NCI-H510A (cell line): ENCODE measurements at regions not wholly inside any gene's neighbourhood (a gene's known extent, or its start where the extent isn't known, plus 50 kb on each side); places are given as distances from the start of the nearest gene placed in this dataset.

ENCODE experiments used
- DNase-seq: peaks from one replicate; lab custom pipeline; 2025; lab: John Stamatoyannopoulos, UW

DNA sequence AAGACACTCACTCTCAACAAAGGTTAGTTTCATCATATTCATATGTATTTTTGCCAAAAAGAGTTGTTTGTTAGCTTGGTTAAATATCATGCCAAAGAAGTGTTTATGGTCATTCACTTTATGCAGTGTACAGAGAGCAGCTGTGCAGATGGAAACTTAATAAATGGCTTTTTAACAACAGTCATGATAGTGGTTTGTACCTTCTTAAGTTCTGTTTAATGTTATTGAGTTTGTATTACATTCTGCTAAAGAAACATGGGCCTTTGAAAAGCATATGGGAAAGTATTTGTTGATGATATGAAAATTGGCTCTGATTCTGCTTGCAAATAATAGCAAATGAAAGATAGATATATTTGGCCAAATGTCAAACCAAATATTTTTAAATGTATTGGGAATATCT, 607.3 kb downstream of the NCAM2 start:
- no peak for DNase-seq

DNA sequence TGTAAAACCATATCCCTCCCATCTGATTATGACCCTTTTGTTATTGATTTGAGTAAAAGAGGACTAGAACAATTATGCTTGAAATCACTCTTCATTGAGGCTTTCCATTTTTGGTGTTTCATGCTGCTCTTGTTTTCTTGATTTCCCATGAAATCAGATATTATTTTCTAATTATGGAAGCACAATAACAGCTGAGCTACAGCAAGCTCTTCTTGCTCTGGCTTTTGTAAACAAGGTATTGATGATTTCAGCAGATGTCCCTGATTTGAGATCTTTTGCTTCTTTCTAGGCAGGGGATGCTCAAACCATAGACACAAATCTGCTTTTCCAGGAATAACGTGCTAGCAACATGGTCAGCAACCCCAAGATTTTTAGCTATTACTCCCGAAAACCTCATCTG, 607.8 kb downstream of the NCAM2 start:
- DNase-seq = no peak

DNA sequence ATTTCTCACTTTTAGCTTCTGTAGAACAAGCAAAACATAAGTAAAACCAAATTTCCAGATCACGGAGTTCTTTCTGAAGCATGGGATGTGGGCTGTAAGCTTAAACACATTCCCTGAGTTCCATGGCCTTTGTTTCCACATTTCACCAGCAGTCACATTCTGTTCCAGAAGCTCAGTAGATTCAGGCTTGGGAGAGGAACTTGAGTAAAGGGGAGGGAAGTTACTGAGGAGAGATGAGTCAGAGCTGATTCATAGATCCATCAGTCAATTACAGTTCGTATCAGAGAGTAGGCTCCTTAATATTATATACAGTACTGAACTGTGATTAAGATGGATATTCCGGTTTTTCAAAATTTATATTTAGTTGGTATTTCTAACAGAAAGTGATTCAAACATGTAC, 614.3 kb downstream of the NCAM2 start:
- no peak for DNase-seq

DNA sequence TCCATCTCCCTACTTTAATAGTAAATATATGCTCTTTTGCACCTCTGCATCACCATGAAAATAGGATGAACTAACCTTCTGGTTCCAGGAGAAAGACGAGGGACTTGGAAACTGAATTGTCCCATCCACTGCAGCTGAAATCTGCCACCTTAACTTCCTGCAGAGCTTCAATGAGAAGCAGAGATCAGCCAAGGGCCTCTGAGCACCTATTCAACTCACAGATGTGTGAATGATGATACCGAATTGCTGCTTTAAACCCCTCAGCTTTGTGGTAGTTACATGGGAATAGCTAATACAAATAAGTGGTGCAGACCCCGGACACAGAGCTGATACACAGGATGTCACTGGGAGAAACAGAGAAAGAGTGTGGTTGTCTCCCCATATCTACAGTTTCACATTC, 616.8 kb downstream of the NCAM2 start:
- DNase-seq = no peak

DNA sequence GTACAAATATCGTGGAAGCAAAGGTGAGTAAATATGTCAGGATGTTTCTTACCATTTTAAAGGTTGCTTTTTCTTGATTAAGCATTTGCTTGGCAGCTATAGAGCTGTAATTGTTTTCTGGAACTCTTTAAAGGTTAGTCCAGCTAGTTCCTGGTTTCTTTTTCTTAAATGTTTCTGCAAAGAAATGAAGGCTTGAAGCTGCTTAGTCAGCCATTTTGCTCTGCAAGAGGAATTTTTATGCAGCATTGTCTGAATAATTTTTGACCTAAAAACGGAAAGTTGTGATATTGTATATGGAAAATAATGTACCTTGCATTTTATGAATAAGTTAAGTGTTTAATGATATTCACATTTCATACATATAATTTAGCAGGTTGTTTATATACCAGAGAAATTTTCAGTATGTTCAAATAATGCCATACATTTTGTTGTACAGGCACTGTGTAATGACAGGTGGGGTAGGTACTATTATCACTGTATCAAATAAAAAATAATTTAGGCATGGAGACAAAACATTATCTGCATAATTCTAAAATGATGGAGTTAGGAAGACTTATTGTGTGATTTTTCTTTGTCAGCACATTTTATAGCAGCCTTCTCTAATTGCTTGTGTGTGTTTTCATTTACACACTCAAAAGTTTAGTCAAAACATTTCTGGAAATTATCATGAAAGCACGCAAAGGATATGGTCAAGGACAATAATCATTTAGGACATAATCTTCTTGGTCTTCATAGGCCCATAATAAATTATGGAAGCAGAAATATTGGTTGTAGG, 624.4 kb downstream of the NCAM2 start:
- DNase-seq = no peak

DNA sequence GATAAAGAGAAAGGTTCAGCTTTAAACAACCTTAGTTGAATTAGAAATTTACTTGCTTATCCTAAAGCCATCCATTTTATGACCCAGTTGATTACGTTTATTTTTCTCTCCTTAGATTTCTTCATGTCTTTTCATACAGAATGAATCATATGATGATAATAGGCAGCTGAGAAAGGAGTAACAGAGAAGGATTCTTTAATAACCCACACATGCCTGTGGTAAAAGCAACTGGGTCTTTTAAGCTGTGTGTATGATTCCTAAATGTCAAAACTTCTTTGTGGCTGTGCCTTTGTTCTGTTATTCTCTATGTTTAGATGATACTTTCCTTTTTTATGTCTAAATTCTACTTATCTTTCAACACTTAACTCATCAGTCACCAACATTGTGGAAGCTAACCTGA, 626.5 kb downstream of the NCAM2 start:
- DNase-seq = no peak

DNA sequence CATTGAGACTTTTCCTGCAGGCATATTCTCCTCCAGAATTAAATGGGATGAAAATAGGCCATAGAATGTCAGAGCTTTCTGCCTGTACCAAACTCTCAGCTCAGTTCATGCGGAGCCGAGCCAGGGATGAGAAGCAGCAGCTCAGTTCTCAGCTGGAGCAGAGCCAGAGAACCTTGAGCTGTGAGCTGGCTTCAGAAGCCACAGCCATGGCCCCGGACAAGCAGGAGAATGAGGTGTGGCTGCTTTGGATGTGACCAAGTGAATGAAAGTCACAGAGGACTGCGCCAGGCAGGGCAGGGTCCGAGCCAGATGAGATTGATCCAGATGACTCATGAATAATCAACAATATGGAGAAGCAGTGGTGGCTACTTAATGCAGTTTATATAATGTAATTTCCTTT, 633.8 kb downstream of the NCAM2 start:
- DNase-seq = no peak

DNA sequence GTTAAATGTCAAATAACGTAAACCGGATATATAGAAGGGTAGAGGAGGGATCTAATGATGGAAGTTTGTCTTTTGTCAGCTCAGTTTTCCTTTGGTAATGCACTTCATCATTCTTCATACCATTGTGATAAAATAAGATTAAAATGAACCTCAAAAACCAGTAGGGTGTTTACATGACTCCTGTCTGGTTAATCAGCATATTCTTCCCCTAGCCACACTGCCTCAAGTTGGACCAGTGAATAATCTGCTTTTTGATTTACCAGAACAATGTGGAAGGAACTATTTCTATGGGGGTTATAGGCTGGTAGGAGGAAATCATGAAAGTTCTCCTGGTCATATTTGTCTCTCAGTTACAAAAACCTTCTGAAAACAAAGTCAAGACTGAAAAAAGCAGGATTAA, 634.7 kb downstream of the NCAM2 start:
- no peak for DNase-seq

DNA sequence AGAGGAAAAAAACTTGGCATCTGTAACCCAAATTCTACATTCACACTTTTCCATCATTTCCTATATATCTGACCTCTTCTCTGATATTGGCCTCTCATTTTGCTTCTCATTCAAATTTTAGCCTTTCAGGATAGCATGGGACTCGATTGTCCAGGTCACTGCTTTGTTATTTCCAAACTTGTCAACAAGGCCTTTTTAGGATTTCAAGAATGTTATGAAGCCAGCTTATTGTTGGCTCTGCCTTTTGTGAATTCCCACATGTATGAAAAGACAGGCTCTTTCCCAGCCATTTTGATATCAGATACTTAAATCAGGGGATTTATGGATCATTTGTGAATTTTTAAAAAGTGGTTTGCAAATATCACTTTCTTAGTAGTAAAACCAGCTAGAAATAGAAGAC, 663.5 kb downstream of the NCAM2 start:
- DNase-seq = no peak

DNA sequence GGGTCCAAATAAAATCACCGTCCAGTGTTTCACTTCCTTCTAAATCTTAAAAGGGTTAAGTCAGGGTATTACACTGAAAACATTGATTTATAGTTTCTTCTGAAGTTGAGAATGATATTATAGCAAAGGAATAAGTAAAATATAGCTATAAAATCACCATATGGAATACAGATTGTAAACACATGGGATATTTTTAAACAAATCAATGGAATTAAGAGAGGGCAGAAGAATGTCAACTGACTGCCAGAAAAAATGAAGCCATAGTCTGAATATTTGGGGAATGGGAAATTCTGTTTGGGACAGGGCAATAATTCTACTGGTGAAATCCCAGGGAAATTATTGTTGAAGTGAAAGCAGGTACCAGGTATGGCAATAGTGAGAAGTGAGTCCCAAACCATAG, 664.6 kb downstream of the NCAM2 start:
- no peak for DNase-seq

DNA sequence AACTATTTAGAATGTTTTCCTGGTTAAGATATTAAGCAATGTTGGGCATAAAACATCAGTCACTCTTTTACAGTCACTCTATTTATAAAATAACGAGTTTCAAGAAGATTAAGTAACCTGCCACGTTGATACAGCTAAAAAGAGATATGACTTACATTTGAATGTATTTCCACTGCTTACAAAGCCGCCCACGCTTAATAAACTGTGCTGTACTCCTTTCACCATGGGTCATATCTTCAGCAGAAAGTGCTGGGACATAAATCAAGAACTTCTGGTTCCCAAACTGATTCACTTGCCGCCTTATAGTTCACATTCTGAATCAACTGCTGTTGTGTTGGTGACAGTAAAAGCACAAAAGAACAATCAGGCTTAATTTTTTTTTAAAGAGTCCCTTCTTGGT, 666.7 kb downstream of the NCAM2 start:
- no peak for DNase-seq

DNA sequence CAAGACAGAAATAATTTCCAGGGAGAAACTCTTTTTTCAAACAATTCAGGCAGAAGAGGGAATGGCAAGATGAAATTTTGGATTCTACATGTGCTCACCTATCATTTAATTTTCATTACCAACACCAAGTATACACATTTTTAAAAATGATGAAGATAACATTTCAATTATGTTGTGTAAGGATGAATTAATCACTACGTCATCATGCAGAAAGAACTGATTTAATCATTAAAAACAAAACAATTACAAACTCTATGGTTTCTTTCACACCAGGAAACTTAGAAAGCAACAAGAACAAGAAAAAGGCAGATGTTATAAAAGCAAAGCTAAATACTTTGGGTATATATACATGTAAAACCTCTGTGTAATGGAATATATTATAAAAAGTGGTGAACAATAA, 668.5 kb downstream of the NCAM2 start:
- DNase-seq = no peak

DNA sequence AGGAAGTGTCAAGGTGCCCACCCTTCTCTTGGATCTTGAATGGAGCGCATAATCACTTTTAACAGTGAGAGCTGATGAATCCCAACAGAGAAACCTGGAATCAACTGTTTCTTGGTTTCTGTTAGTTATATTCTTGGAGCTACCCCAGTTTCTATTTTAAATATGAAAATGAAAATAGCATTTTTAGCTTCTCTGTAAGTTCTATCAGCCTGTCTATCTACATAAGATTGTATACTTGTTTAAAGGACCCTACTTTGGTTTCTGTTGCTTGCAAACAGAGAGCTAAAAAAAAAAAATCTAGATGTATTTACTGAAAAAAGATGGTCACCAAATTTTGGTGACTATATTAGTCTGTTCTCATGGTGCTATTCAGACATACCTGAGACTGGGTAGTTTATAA, 670.0 kb downstream of the NCAM2 start:
- DNase-seq = no peak

DNA sequence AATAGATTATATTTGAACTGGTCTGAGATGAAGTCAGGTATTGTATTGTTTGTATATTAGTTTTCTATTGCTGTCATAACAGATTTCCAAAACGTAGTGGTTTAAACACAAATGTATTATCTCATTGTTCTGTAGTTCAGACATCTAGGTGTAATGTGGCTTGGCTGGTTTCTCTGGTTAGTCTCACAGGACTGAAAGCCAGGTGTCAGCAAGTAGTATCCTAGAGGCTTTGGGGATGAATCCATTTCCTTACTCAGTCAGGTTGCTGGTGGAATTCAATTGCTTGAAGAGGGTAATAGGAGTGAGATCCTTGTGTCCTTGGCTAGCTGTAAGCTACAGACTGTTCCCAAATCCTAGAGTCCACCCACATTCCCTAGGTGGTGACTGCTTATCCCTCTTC, 675.8 kb downstream of the NCAM2 start:
- no peak for DNase-seq

DNA sequence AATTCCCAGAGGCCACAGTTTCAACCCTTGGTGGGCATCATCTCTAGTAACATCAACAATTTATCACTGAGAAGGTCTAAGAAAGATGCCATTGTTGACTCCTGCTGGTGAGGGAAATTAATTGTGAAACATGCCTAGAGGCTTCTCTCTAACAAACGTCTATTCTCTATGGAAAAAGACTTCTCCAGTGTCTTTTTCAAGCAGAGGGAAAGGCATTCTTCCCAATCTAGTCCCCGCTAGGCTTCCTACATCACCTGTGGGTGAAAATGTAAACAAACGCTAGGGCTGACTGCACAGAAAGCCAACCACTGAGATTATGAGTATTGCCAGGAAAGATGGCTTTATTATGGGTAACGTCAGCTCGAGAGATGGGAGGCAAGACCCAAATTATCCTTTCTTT, 677.4 kb downstream of the NCAM2 start:
- no peak for DNase-seq

DNA sequence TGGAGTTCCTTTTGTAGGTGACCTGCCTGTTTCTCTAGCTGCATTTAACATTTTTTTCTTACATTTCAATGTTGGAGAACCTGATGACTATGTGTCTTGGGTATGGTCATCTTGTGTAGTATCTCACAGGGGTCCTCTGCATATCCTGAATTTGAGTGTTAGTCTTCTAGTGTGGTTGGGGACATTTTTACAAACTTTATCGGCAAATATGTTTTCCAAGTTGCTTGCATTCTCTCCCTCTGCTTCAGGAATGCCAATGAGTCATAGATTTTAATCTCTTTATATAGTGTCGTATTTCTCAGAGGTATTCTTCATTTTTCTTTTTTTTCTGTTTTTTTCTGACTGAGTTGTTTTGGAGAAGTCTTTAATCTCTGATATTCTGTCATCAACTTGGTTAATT, 684.0 kb downstream of the NCAM2 start:
- no peak for DNase-seq

DNA sequence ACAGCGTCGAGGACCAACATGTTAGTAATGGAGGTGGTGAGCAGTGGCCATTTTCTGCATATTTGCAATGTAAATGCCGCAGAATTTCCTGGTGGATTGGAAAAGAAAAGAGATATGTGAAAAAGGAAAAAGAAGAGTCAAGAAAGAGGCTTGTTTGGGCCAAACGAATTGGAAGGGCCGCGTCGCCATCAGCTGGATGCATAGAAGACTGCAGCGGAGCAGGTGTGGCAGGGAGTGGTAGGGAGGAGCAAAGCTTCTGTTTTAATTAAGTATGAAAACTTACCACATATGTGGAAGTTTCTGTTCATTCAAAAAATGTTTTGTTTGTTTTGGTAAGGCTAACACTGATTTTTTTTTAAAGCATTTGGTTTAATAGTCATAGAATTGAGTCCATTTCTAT, 690.7 kb downstream of the NCAM2 start:
- no peak for DNase-seq

DNA sequence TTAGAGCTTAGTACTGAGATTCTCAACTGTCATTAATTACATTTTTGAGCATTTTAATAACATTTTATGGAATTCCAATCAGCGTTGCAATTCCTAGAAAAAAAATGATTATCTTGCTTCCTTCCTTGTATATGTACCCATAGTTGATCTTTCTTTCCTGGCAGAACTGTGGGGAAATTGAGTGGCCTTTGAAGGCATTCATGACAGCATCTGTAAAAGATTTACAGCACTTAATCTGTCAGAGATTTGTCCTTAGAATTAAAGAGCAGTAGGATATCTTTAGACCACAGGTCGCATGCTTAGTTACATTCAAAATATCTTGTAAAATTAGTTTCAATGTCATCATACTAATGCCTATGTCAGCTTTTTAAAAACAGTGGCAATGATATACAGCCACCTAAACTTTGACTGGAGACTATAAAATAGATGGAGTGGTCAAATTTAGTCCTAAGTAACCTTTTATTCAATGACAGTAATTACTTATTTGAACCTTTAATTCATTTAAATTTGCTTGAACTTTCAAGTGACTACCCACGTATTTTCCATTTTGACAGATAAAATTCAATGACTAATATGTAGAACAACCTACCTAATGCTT, 692.0 kb downstream of the NCAM2 start:
- no peak for DNase-seq

DNA sequence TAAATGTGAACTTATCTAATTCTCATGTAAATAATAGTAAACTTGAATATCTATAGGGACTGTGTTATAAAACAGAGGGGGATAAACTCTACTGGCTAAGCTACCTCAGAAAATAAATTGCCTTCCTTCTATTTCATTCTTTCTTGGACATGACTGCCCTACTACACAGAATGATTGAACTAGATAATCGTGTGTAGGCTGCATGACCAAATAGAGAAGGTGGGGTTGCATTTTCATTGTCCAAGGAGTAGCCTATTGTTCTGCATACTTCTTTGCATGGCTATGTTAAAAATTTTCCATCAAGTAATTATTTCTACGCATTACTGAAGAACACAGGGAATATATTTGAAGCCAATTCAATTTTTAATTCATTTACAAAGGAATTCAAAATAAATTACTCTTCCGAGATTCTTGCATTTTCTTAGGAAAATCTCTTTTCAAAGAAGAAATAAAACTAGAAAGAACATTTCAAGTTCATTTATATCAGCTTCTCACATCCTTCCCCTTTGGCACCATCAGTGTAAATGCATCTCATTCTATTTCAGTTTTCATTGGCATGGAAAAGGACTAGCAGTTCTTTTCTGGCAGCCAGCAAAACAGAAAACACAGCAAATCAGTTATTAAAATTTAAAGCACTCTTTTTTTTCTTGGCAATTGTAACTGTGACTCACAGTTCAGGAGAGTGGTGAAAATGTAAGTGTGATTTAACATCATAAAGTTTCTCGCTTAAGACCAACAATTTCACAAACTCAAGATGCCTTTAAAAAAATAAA, 714.7 kb downstream of the NCAM2 start:
- DNase-seq = no peak

DNA sequence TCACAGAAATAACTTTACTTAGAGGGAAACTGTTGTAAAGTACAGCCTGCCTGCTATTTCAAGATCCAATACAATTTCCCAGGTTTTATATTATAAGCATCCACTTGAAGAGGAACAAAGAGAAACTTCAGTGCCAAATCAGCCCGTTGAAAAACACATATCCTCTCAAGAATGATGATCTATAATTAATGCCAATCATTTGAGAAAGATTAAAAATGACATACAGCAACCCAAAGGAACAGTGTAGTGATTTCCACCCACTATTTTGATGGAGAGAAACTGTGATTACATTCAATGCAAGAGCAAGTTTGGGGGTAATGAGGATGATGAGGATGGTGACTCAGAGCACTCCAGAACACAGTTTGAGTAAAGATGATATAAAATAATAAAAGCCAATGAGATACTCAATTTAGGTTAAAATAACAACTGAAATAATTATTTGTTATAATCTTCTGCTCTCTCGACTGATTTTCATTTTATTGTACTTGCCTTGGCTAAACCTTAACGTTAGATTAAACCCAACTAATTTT, 715.5 kb downstream of the NCAM2 start:
- no peak for DNase-seq

DNA sequence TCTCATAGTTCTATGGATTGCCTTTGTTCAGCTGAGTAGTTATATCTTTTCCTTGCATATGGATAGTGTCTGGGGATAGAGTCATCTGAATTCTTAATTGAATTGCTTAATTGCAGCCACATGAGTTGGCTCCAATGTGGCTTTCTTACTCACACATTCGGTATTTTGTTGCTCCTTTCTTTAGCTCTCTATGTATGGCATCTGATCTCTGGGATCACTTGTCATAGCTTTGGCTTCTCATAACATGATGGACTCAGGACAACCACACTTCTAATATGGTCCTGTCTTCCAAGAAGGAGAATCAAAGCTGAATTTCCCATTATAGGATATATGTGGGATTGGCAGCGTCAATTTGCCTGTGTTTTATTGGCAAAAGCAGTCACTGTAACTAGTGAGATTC, 716.2 kb downstream of the NCAM2 start:
- DNase-seq = no peak

DNA sequence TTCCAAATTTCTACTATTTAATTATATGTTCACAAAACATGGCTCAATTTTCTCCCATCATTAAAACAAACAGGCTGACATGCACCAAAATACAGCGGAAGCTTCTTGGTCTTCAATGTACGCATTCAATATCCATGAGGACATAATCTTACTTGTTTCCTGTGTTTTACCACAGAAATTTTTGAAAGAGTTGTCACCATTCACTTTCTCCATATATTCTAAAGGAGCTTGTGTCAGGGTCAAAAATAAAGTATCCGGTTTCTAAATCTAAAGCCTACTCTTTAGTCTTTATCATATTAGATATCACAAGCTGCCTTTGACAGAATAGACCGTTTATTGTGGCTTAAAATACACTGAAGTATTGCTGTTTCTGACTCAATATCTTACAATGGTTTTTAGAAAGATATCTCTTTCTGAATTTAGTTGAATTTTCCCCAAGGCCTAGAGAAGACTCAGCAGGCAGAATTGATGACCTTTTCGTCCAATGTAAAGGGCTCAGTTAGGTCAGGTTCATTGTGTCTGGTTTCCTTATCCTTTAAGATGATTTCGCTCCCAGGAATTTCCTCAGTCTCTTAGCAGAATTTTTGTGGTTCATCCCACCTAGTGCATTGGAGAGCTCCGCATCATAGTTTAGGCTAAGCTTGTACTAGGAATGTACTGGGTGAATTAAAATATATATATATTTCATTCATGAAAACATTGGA, 717.2 kb downstream of the NCAM2 start:
- DNase-seq = no peak

DNA sequence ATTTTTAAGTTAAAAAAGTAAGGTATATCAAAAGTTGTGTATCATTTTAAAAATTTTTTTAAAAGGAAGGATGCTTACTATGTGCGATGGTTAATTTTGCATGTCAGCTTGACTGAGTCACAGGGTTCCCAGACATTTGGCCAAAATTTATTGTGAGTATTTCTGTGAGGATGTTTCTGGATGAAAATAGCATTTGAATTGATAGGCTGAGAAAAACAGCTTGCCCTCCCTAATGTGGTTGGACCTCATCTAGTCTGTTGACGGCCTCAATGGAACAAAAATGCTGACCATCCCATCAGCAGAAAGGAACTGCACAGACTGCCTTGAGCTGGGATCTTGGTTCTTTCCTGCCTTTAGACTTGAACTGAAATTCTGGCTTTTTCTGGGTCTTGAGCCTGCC, 724.5 kb downstream of the NCAM2 start:
- DNase-seq = no peak
